NCI-H226 (cell line): ENCODE measurements at regions not wholly inside any gene's neighbourhood (a gene's known extent, or its start where the extent isn't known, plus 50 kb on each side); places are given as distances from the start of the nearest gene placed in this dataset.

Experiments
- DNase-seq: peaks from one replicate; pipeline ENCODE4 v3.0.0-alpha.2; 2015

- DNase-seq, result no peak
Measured at GRCh38 chr4:148522995-148523394, 80.8 kb upstream of the NR3C2 start.

GRCh38 chr4:148515248-148515647, 73.0 kb upstream of the NR3C2 start:
- peak; percentile 85 for DNase-seq

GRCh38 chr4:148514581-148514980, 72.4 kb upstream of the NR3C2 start:
- DNase-seq, result no peak

- DNase-seq, result peak; percentile 25
Measured at GRCh38 chr4:148514041-148514440, 71.8 kb upstream of the NR3C2 start.

- DNase-seq, result no peak
Measured at GRCh38 chr4:148510211-148510610, 68.0 kb upstream of the NR3C2 start.

- no peak for DNase-seq
Measured at GRCh38 chr4:148503681-148504080, 61.5 kb upstream of the NR3C2 start.

GRCh38 chr4:148497258-148497657, 55.0 kb upstream of the NR3C2 start:
- DNase-seq, result no peak

- peak; percentile 14 for DNase-seq
Measured at GRCh38 chr4:148495463-148495862, 53.2 kb upstream of the NR3C2 start.
